Gastrocnemius medialis (tissue), 4 donors: ENCODE measurements at regions not wholly inside any gene's neighbourhood (a gene's known extent, or its start where the extent isn't known, plus 50 kb on each side); places are given as distances from the start of the nearest gene placed in this dataset.

Experiments used
- ATAC-seq, 2 donors: fragments of 150-250 bp; one replicate each; pipeline ENCODE4 v1.9.1; 2016
- DNase-seq, 2 donors: peaks; one replicate each; pipeline ENCODE4 v3.0.0-alpha.2; 2019
- H3K27ac ChIP-seq, 4 donors: fragments of 200-600 bp; sonication (generic); 1 replicate in 1 of 4; 2 replicates in 3 of 4; pipeline ENCODE4 v1.5.1; 2016 to 2018; ENCODE audit warnings: mild to moderate bottlenecking in 2 of 4, moderate library complexity in 1 of 4
- H3K27me3 ChIP-seq, 3 donors: fragments of 200-600 bp; sonication (generic) in 2 of 3; 1 replicate in 1 of 3; 2 replicates in 2 of 3; pipeline versions ENCODE4 v1.5.1 to v1.6.0; 2016 to 2019; ENCODE audit warnings: mild to moderate bottlenecking in 1 of 3, moderate library complexity in 1 of 3
- H3K36me3 ChIP-seq, 2 donors: fragments of 200-600 bp; sonication (generic) in 1 of 2; one replicate each; pipeline ENCODE4 v1.5.1; 2017 to 2018
- H3K4me1 ChIP-seq, 2 donors: fragments of 200-600 bp; sonication (generic) in 1 of 2; one replicate each; pipeline ENCODE4 v1.5.1; 2016 to 2017; ENCODE audit warnings: mild to moderate bottlenecking in 2 of 2
- H3K4me3 ChIP-seq, 4 donors: fragments of 200-600 bp; sonication (generic) in 3 of 4; 1 replicate in 1 of 4; 2 replicates in 3 of 4; pipeline ENCODE4 v1.5.1; 2016 to 2019; ENCODE audit warnings: mild to moderate bottlenecking in 2 of 4
- H3K9me3 ChIP-seq, 3 donors: fragments of 200-600 bp; sonication (generic) in 2 of 3; 1 replicate in 1 of 3; 2 replicates in 2 of 3; pipeline ENCODE4 v1.5.1; 2016 to 2019
- CTCF ChIP-seq, 5 experiments: fragments of 450-650 bp in 3 of 5; fragments of 200-600 bp in 2 of 5; sonication (generic) in 2 of 5; IDR thresholded peaks in 4 of 5; conservative IDR thresholded peaks in 1 of 5; 1 replicate in 4 of 5; 2 replicates in 1 of 5; pipeline ENCODE4 v1.5.1; 2016 to 2019; ENCODE audit warnings: antibody characterized with exemption in 5 of 5, mild to moderate bottlenecking in 3 of 5, moderate library complexity in 3 of 5
- POLR2A ChIP-seq, 2 donors: fragments of 450-650 bp; IDR thresholded peaks; one replicate each; pipeline ENCODE4 v1.6.1; 2017; ENCODE audit warnings: antibody characterized with exemption in 2 of 2, mild to moderate bottlenecking in 2 of 2, moderate library complexity in 2 of 2
- in situ Hi-C, 4 donors: fragments of 200-750 bp; cut with MboI; loops; one replicate each; pipeline versions ENCODE4 v1.15.0 to v1.8.0; 2017; ENCODE audit warnings: low sequenced_read_pairs in 4 of 4
- intact Hi-C: fragments of 100-400 bp; cut with DNase I; formaldehyde crosslinking; loops from one replicate; pipeline ENCODE4 v1.15.1; 2023; ENCODE audit warnings: low total_unique reads

DNA sequence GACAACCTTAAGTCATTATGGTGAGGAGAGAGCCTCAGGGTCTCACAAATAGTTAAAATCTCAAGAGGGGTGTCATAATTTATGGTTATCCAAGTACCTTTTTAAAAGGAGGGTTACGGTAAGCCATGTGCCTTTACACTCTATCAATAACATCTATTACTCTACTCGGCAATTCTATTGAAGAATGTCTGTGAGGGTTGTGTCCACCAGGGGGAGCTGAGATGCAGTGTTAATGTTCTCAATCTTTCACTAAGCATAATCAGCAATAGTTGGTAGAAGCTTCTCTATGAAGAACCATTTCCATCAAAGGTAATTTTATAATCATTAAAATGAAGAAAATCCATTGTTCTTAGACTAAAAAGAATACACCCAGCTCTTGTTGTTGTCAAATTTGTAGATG is 457.4 kb downstream of the CENPC start:
- no peak overlapping the region for H3K4me3 ChIP-seq
- H3K36me3 ChIP-seq, result no peaks in the 10 kb centered on the region
- no peaks in the 10 kb centered on the region for H3K9me3 ChIP-seq
- no peaks in the 10 kb centered on the region for H3K27me3 ChIP-seq
- DNase-seq, result no peak
- no peak overlapping the region for H3K27ac ChIP-seq
- H3K4me1 ChIP-seq, result no peaks in the 10 kb centered on the region
- intact Hi-C loops, result loop anchor here (5.0 kb wide), 1 partner anchor 239 kb away; no protein-coding TSS in a partner anchor
- ATAC-seq, result no peak
- in situ Hi-C loops, result loop anchor here in 1 of 4 donors (10.0 kb wide), 1 partner anchor 237 kb away; no protein-coding TSS in a partner anchor
- TF ChIP-seq POLR2A (IDR thresholded peaks at IDR 0.05) (no peak), CTCF (IDR thresholded peaks at IDR 0.05 in 4 of 5, conservative IDR thresholded peaks at IDR 0.05 in 1 of 5) (peak in 3 of 5 experiments; percentile 18 to 35 (median 24))

DNA sequence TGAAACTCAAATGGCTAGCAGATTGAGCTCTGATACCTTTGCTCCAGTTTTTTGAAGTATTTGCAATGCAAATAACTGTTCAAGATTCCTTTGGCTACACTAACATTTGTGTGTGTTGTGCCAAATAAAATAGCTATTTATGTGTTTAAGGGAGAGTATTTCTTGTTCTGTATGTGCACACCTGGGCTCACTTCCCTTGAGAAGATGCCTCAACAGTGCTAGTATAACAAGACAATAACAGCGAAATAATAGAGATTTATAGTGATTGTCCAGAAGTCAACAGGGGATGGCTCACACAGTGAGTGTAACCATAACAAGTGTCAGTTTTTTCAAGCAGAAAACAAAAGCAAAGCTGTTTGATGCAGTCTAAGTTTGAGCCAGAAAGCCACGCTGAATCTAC is 460.5 kb downstream of the CENPC start:
- Histone ChIP-seq H3K9me3 (no peaks in the 10 kb centered on the region), H3K27ac (no peak overlapping the region), H3K27me3 (no peaks in the 10 kb centered on the region), H3K4me1 (no peaks in the 10 kb centered on the region), H3K36me3 (no peaks in the 10 kb centered on the region), H3K4me3 (no peak overlapping the region)
- ATAC-seq (no peak), DNase-seq (no peak)
- intact Hi-C loops, result loop anchor here (5.0 kb wide), 1 partner anchor 243 kb away; no protein-coding TSS in a partner anchor
- TF ChIP-seq POLR2A (IDR thresholded peaks at IDR 0.05), result no peak
- no peak for TF ChIP-seq CTCF (IDR thresholded peaks at IDR 0.05 in 4 of 5, conservative IDR thresholded peaks at IDR 0.05 in 1 of 5)
- in situ Hi-C loops, result loop anchor here in 1 of 4 donors (10.0 kb wide), 1 partner anchor 240 kb away; no protein-coding TSS in a partner anchor

GRCh38 chr4:67083496-67083895 is 461.8 kb downstream of the CENPC start:
- intact Hi-C loops, result no loop called here
- no peak overlapping the region for H3K4me3 ChIP-seq
- H3K27me3 ChIP-seq, result no peaks in the 10 kb centered on the region
- no peak overlapping the region for H3K27ac ChIP-seq
- no peaks in the 10 kb centered on the region for H3K4me1 ChIP-seq
- no peaks in the 10 kb centered on the region for H3K9me3 ChIP-seq
- DNase-seq, result no peak
- no peak for TF ChIP-seq CTCF (IDR thresholded peaks at IDR 0.05 in 4 of 5, conservative IDR thresholded peaks at IDR 0.05 in 1 of 5)
- no peak for TF ChIP-seq POLR2A (IDR thresholded peaks at IDR 0.05)
- no peaks in the 10 kb centered on the region for H3K36me3 ChIP-seq
- ATAC-seq, result no peak
- in situ Hi-C loops, result loop anchor here in 1 of 4 donors (10.0 kb wide), 1 partner anchor 241 kb away; no protein-coding TSS in a partner anchor

- intact Hi-C loops (no loop called here), in situ Hi-C loops (loop anchor here in 1 of 4 donors (10.0 kb wide), 1 partner anchor 242 kb away; no protein-coding TSS in a partner anchor)
- ATAC-seq, result no peak
- Histone ChIP-seq H3K27ac (no peak overlapping the region), H3K9me3 (no peaks in the 10 kb centered on the region), H3K4me1 (no peaks in the 10 kb centered on the region), H3K4me3 (no peak overlapping the region), H3K36me3 (no peaks in the 10 kb centered on the region), H3K27me3 (no peaks in the 10 kb centered on the region)
- DNase-seq, result no peak
- no peak for TF ChIP-seq CTCF (IDR thresholded peaks at IDR 0.05 in 4 of 5, conservative IDR thresholded peaks at IDR 0.05 in 1 of 5)
- TF ChIP-seq POLR2A (IDR thresholded peaks at IDR 0.05), result no peak
Observed at GRCh38 chr4:67082746-67083145, 462.6 kb downstream of the CENPC start.
